ENCODE measurements at regions not wholly inside any gene's neighbourhood (a gene's known extent, or its start where the extent isn't known, plus 50 kb on each side); places are given as distances from the start of the nearest gene placed in this dataset.

- 36 to 39% methylated on average over 1 of the region's 1 CpG for WGBS, 2 donors
- H3K4me3 ChIP-seq (ENCODE audit: low read depth, poor library complexity, severe bottlenecking): no peak overlapping the region
- intact Hi-C loops (cut with DNase I; ENCODE audit: low total_unique reads): no loop called here
- DNase-seq (ENCODE audit: low spot score in 2 of 2): no peak
- TF ChIP-seq POLR2A (IDR thresholded peaks at IDR 0.05) (no peak), CTCF (IDR thresholded peaks at IDR 0.05) (no peak)
Measured at GRCh38 chr7:80403686-80404241, 108.1 kb downstream of the GNAT3 start.

- 88 to 93% methylated on average over 1 of the region's 1 CpG for WGBS, 2 donors
- no peak for TF ChIP-seq POLR2A (IDR thresholded peaks at IDR 0.05)
- no peak for TF ChIP-seq CTCF (IDR thresholded peaks at IDR 0.05)
- DNase-seq (ENCODE audit: low spot score in 2 of 2): no peak
- intact Hi-C loops (cut with DNase I; ENCODE audit: low total_unique reads): no loop called here
- no peak overlapping the region for H3K4me3 ChIP-seq (ENCODE audit: low read depth, poor library complexity, severe bottlenecking)
Measured at GRCh38 chr7:80401708-80402107, 110.2 kb downstream of the GNAT3 start.

- H3K4me3 ChIP-seq (ENCODE audit: low read depth, poor library complexity, severe bottlenecking): no peak overlapping the region
- TF ChIP-seq CTCF (IDR thresholded peaks at IDR 0.05) (no peak), POLR2A (IDR thresholded peaks at IDR 0.05) (no peak)
- 82 to 88% methylated on average over 2 of the region's 2 CpGs for WGBS, 2 donors
- no peak for DNase-seq (ENCODE audit: low spot score in 2 of 2)
- intact Hi-C loops (cut with DNase I; ENCODE audit: low total_unique reads): no loop called here
Measured at GRCh38 chr7:80393786-80394185, 118.1 kb downstream of the GNAT3 start.

- no peak for DNase-seq (ENCODE audit: low spot score in 2 of 2)
- 72 to 73% methylated on average over 4 of the region's 4 CpGs for WGBS, 2 donors
- intact Hi-C loops (cut with DNase I; ENCODE audit: low total_unique reads): no loop called here
Measured at GRCh38 chr7:80392229-80393169, 119.4 kb downstream of the GNAT3 start.

GRCh38 chr7:80387634-80388193 lies 124.2 kb downstream of the GNAT3 start:
- no peak overlapping the region for H3K4me3 ChIP-seq (ENCODE audit: low read depth, poor library complexity, severe bottlenecking)
- intact Hi-C loops (cut with DNase I; ENCODE audit: low total_unique reads): no loop called here
- WGBS, 2 donors: 37 to 50% methylated on average over 4 of the region's 4 CpGs
- DNase-seq (ENCODE audit: low spot score in 2 of 2): no peak
- TF ChIP-seq CTCF (IDR thresholded peaks at IDR 0.05) (no peak), POLR2A (IDR thresholded peaks at IDR 0.05) (no peak)

More at GRCh38 chr7:80392229-80393169, 119.4 kb downstream of the GNAT3 start:
- H3K4me3 ChIP-seq (ENCODE audit: low read depth, poor library complexity, severe bottlenecking): no peak overlapping the region
- no peak for TF ChIP-seq POLR2A (IDR thresholded peaks at IDR 0.05)
- TF ChIP-seq CTCF (IDR thresholded peaks at IDR 0.05): peak in 1 of 3 donors; percentile 48
